HepG2 (cell line): ENCODE measurements at regions not wholly inside any gene's neighbourhood (a gene's known extent, or its start where the extent isn't known, plus 50 kb on each side); places are given as distances from the start of the nearest gene placed in this dataset.

ENCODE experiments used
- ATAC-seq: fragments of 200-7000 bp; cut with Tn5 transposase; 3 replicates; pipeline ENCODE4 v1.9.1; 2020; ENCODE audit warnings: mild to moderate bottlenecking, moderate library complexity
- BruUV-seq: library from RNA; stranded (reverse); fragments of 400-500 nt; replicated peaks from 2 replicates; lab custom pipeline; 2021; lab: Mats Ljungman, UMichigan
- CTCF ChIA-PET: fragments of 300-600 bp; formaldehyde crosslinking; extraction: SDS; loops from one replicate; lab custom pipeline; 2021; ENCODE audit warnings: low total read pairs, inconsistent platforms, low intra/inter-chr PET ratio; lab: Yijun Ruan, JAX
- POLR2A ChIA-PET: fragments of 350-600 bp; sonication (Branson Sonifier 250); formaldehyde crosslinking; loops from one replicate; lab custom pipeline; 2020; ENCODE audit warnings: antibody characterized with exemption, inconsistent platforms; lab: Yijun Ruan, JAX
- DNase-seq: peaks from one replicate; pipeline ENCODE4 v3.0.0-alpha.2; 2015; ENCODE audit warnings: low spot score
- FAIRE-seq: peaks from 3 replicates; lab custom pipeline; 2011; peaks lifted over from hg19 to GRCh38; lab: Jason Lieb, UNC
- H2AFZ ChIP-seq: one replicate; pipeline ENCODE4 v1.6.1; 2011; ENCODE audit warnings: low read length, inconsistent platforms
- H3K27ac ChIP-seq: fragments of 300-600 bp; 3 replicates; pipeline ENCODE4 v1.8.0; 2011; ENCODE audit warnings: mixed run types, mild to moderate bottlenecking, mixed read lengths, low read length, inconsistent platforms; ENCODE audit not compliant: insufficient read depth; ENCODE audit errors: extremely low read length
- H3K27me3 ChIP-seq, 2 experiments: fragments of 200-600 bp in 1 of 2; 2 replicates in 1 of 2; 3 replicates in 1 of 2; pipeline versions ENCODE4 v1.6.0 to v1.8.0; 2011; ENCODE audit warnings: low read length in 2 of 2, mild to moderate bottlenecking in 2 of 2, moderate library complexity in 2 of 2, inconsistent platforms in 1 of 2; ENCODE audit not compliant: insufficient read depth in 2 of 2, control insufficient read depth in 1 of 2
- H3K36me3 ChIP-seq, 2 experiments: fragments of 200-600 bp in 1 of 2; replicated peaks in 1 of 2; 2 replicates in 1 of 2; 3 replicates in 1 of 2; pipeline versions ENCODE4 v1.5.1 to v1.8.0; 2011; ENCODE audit warnings: low read length in 2 of 2, inconsistent platforms in 1 of 2; ENCODE audit not compliant: insufficient read depth in 2 of 2, control insufficient read depth in 1 of 2
- H3K4me1 ChIP-seq: 2 replicates; pipeline ENCODE4 v1.5.1; 2012; ENCODE audit warnings: low read length, inconsistent platforms; ENCODE audit not compliant: insufficient read depth
- H3K4me2 ChIP-seq: 2 replicates; pipeline ENCODE4 v1.6.0; 2011; ENCODE audit warnings: low read depth, low read length, inconsistent platforms
- H3K4me3 ChIP-seq, 3 experiments: fragments of 200-600 bp in 1 of 3; sonication (generic), shearing (Covaris generic) in 1 of 3; replicated peaks in 1 of 3; 2 replicates each; pipeline ENCODE4 v1.5.1; 2011 to 2016; ENCODE audit warnings: low read length in 3 of 3, inconsistent platforms in 2 of 3, low read depth in 2 of 3, mild to moderate bottlenecking in 2 of 3, control low read depth in 1 of 3, mixed read lengths in 1 of 3; ENCODE audit not compliant: insufficient read depth in 1 of 3
- H3K79me2 ChIP-seq: one replicate; pipeline ENCODE4 v1.6.1; 2011; ENCODE audit warnings: low read length, inconsistent platforms; ENCODE audit not compliant: insufficient read depth
- H3K9ac ChIP-seq: 2 replicates; pipeline ENCODE4 v1.6.0; 2011; ENCODE audit warnings: mild to moderate bottlenecking, low read depth, low read length, inconsistent platforms; ENCODE audit not compliant: insufficient read depth
- H3K9me3 ChIP-seq: 2 replicates; pipeline ENCODE4 v1.5.1; 2012; ENCODE audit warnings: mild to moderate bottlenecking, low read length
- H4K20me1 ChIP-seq: 2 replicates; pipeline ENCODE4 v1.6.0; 2011; ENCODE audit warnings: inconsistent platforms, mild to moderate bottlenecking, low read length, moderate library complexity; ENCODE audit not compliant: insufficient read depth
- FOXA3 ChIP-seq: IDR thresholded peaks from 2 replicates; pipeline ENCODE4 v1.6.1; 2016; ENCODE audit warnings: missing genetic modification reagents, missing compliant biosample characterization
- KLF12 ChIP-seq: sonication (generic); formaldehyde crosslinking; IDR thresholded peaks from 2 replicates; pipeline ENCODE4 v1.4.0; 2020; ENCODE audit warnings: missing genetic modification reagents, borderline replicate concordance
- MAF1 ChIP-seq: sonication (generic); formaldehyde crosslinking; IDR thresholded peaks from 2 replicates; pipeline ENCODE4 v1.5.0; 2020; ENCODE audit warnings: missing genetic modification reagents, borderline replicate concordance
- POLR2AphosphoS5 ChIP-seq: IDR thresholded peaks from 2 replicates; pipeline ENCODE4 v1.6.1; 2012; ENCODE audit warnings: low read depth, low read length
- POLR2G ChIP-seq: fragments of 200-400 bp; formaldehyde crosslinking; IDR thresholded peaks from 2 replicates; pipeline ENCODE4 v1.6.1; 2018; ENCODE audit warnings: mild to moderate bottlenecking, low read depth, low read length, moderate library complexity
- RAD21 ChIP-seq: fragments of 450-650 bp; formaldehyde crosslinking; IDR thresholded peaks from 2 replicates; pipeline ENCODE4 v1.5.0; 2020; ENCODE audit warnings: mild to moderate bottlenecking
- RARG ChIP-seq: sonication (generic); formaldehyde crosslinking; IDR thresholded peaks from 2 replicates; pipeline ENCODE4 v1.4.0; 2020; ENCODE audit warnings: low read depth, mild to moderate bottlenecking, missing genetic modification reagents
- REL ChIP-seq: sonication (generic); formaldehyde crosslinking; conservative IDR thresholded peaks from 2 replicates; pipeline ENCODE4 v1.8.0; 2022; ENCODE audit warnings: mild to moderate bottlenecking, missing genetic modification reagents, moderate library complexity
- RFXANK ChIP-seq: IDR thresholded peaks from 2 replicates; pipeline ENCODE4 v1.6.1; 2016
- SRSF9 ChIP-seq: fragments of 200-400 bp; formaldehyde crosslinking; IDR thresholded peaks from 2 replicates; pipeline ENCODE4 v1.6.1; 2018; ENCODE audit warnings: borderline replicate concordance, mild to moderate bottlenecking, low read depth, low read length; ENCODE audit not compliant: insufficient read depth, poor library complexity, severe bottlenecking
- ZNF724P ChIP-seq: sonication (generic); formaldehyde crosslinking; IDR thresholded peaks from 2 replicates; pipeline ENCODE4 v1.8.0; 2022; ENCODE audit warnings: missing genetic modification reagents, borderline replicate concordance
- ZNF749 ChIP-seq: sonication (generic); formaldehyde crosslinking; IDR thresholded peaks from 2 replicates; pipeline ENCODE4 v1.8.0; 2022; ENCODE audit warnings: mild to moderate bottlenecking, missing genetic modification reagents, moderate library complexity, borderline replicate concordance
- ZSCAN12 ChIP-seq: sonication (generic); formaldehyde crosslinking; IDR thresholded peaks from 2 replicates; pipeline ENCODE4 v1.9.0; 2021; ENCODE audit warnings: mild to moderate bottlenecking, missing genetic modification reagents
- in situ Hi-C: cut with HindIII; loops from 2 replicates; pipeline ENCODE4 v1.10.0; 2017; ENCODE audit warnings: low pct_unique_long_range_greater_than_20kb; ENCODE audit not compliant: extremely low pct_ligation_motif_present
- intact Hi-C: fragments of 100-400 bp; cut with micrococcal nuclease; formaldehyde crosslinking; loops from one replicate; pipeline ENCODE4 v1.10.0; 2022; ENCODE audit not compliant: unreplicated experiment
- TF ChIP-seq, protein P1 (sequence below), 2 experiments: IDR thresholded peaks; 2 replicates each; pipeline ENCODE4 v1.6.1; 2011 to 2012; ENCODE audit warnings: low read length in 2 of 2, borderline replicate concordance in 1 of 2, low read depth in 1 of 2, mild to moderate bottlenecking in 1 of 2, moderate library complexity in 1 of 2
- TF ChIP-seq, protein P2 (sequence below): IDR thresholded peaks from 2 replicates; pipeline ENCODE4 v1.6.1; 2016; ENCODE audit warnings: mild to moderate bottlenecking, missing biosample characterization, missing genetic modification reagents

DNA sequence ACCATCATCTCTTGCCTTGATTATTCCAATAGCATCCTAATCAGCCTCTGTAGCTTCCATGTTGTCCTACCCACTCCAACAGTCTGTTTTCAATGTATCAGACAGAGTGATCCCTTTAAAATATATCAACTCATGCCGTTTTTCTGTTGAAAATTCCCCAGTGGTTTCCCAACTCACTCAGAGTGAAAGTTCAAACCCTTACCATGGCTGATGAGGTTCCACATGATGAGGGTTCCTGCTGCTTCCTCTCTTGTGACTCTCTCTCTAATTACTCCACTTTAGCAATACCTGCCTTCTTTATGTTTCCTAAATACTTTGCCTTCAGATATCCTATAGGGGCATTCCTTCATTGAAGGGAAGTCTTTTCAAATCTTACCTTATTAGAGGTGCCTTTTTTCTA lies 334.7 kb downstream of the PPP1R2C start (continued):
- TF ChIP-seq ZNF749 (CRISPR knock-in tag) (no peak), ZSCAN12 (CRISPR knock-in tag) (no peak)
- TF ChIP-seq, protein P1, sequence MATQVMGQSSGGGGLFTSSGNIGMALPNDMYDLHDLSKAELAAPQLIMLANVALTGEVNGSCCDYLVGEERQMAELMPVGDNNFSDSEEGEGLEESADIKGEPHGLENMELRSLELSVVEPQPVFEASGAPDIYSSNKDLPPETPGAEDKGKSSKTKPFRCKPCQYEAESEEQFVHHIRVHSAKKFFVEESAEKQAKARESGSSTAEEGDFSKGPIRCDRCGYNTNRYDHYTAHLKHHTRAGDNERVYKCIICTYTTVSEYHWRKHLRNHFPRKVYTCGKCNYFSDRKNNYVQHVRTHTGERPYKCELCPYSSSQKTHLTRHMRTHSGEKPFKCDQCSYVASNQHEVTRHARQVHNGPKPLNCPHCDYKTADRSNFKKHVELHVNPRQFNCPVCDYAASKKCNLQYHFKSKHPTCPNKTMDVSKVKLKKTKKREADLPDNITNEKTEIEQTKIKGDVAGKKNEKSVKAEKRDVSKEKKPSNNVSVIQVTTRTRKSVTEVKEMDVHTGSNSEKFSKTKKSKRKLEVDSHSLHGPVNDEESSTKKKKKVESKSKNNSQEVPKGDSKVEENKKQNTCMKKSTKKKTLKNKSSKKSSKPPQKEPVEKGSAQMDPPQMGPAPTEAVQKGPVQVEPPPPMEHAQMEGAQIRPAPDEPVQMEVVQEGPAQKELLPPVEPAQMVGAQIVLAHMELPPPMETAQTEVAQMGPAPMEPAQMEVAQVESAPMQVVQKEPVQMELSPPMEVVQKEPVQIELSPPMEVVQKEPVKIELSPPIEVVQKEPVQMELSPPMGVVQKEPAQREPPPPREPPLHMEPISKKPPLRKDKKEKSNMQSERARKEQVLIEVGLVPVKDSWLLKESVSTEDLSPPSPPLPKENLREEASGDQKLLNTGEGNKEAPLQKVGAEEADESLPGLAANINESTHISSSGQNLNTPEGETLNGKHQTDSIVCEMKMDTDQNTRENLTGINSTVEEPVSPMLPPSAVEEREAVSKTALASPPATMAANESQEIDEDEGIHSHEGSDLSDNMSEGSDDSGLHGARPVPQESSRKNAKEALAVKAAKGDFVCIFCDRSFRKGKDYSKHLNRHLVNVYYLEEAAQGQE (IDR thresholded peaks at IDR 0.05; ENCODE audit: borderline replicate concordance in 1 of 2, low read depth in 1 of 2, low read length in 2 of 2) = no peak
- TF ChIP-seq, all 625 proteins: peak for 0

DNA sequence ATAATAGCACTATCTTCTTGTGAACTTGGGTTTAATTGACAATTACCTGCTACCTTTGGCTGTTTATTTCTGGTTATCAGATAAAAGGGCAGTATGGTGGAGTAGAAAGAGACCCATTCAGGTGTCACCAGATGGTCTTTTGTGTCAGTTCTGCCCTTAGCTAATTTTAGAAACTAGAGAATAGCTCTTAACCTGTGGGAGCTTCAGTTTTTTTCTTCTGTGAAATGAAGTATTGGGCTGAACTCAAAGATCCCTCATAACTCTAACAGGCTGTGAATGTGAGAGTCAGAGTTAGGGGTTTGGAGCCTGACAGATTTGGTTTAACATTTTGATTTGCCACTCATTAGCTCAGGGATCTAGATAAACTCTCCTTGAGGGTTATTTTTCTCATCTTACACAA lies 335.2 kb downstream of the PPP1R2C start:
- H3K4me2 ChIP-seq = no peak overlapping the region
- BruUV-seq = no TSS peak
- intact Hi-C loops = no loop called here
- ATAC-seq (no peak), FAIRE-seq (no peak), DNase-seq (no peak)
- no peak overlapping the region for H3K9ac ChIP-seq
- no peak overlapping the region for H2AFZ ChIP-seq
- no peak overlapping the region for H3K4me3 ChIP-seq
- H3K9me3 ChIP-seq = no peaks in the 10 kb centered on the region
- TF ChIP-seq, protein P2, sequence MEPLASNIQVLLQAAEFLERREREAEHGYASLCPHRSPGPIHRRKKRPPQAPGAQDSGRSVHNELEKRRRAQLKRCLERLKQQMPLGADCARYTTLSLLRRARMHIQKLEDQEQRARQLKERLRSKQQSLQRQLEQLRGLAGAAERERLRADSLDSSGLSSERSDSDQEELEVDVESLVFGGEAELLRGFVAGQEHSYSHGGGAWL (CRISPR knock-in tag) = no peak
- TF ChIP-seq ZNF724P = no peak
- no peak for TF ChIP-seq RAD21
- no peak for TF ChIP-seq REL (CRISPR knock-in tag)
- no peak for TF ChIP-seq POLR2AphosphoS5
- no peak for TF ChIP-seq POLR2G
- no peak for TF ChIP-seq MAF1 (CRISPR knock-in tag)
- TF ChIP-seq KLF12 (CRISPR knock-in tag) = no peak
- no peak for TF ChIP-seq RFXANK (CRISPR knock-in tag)
- no peak for TF ChIP-seq RARG (CRISPR knock-in tag)
- no peak for TF ChIP-seq FOXA3
- no peak for TF ChIP-seq SRSF9
- ChIA-PET POLR2A (no interaction called here), CTCF (no interaction called here)
- H3K27ac ChIP-seq = no peak overlapping the region
- H3K4me1 ChIP-seq = no peaks in the 10 kb centered on the region
- no peaks in the 10 kb centered on the region for H3K79me2 ChIP-seq
- no peaks in the 10 kb centered on the region for H3K36me3 ChIP-seq
- in situ Hi-C loops = no loop called here
- no peaks in the 10 kb centered on the region for H3K27me3 ChIP-seq
- H4K20me1 ChIP-seq = no peaks in the 10 kb centered on the region
